ENCODE measurements at regions not wholly inside any gene's neighbourhood (a gene's known extent, or its start where the extent isn't known, plus 50 kb on each side); places are given as distances from the start of the nearest gene placed in this dataset.

DNA sequence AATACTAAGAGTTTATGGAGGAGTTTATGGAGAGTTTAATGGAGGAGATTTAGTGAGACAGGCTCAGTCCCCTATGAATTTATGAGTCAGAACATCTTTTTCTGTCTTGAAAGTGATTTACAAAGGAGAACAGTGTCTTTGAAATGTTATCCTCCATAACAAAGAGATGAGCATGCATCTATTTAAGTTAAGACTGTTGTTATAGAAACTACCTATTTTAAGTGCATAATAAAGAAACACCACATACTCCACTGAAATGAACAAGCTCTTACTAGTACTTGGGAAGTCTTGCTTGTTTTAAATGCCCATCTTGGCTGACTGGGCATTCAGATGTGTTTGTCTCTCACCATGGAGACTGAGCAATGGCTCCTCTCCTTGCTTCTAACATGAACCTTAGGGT lies 118.7 kb upstream of the ACP3 start:
- no peak for TF ChIP-seq CTCF (IDR thresholded peaks at IDR 0.05; ENCODE audit: control extremely low read depth, extremely low read depth, low read depth, missing control alignments)
- DNase-seq (ENCODE audit: extremely low spot score): no peak
- ChIA-PET CTCF (no interaction called here), POLR2A (no interaction called here)

- DNase-seq (ENCODE audit: extremely low spot score): no peak
- no peak for TF ChIP-seq CTCF (IDR thresholded peaks at IDR 0.05; ENCODE audit: control extremely low read depth, extremely low read depth, low read depth, missing control alignments)
- CTCF ChIA-PET: no interaction called here
- POLR2A ChIA-PET: no interaction called here
Observed at GRCh38 chr3:132199451-132199850, 117.8 kb upstream of the ACP3 start.

DNA sequence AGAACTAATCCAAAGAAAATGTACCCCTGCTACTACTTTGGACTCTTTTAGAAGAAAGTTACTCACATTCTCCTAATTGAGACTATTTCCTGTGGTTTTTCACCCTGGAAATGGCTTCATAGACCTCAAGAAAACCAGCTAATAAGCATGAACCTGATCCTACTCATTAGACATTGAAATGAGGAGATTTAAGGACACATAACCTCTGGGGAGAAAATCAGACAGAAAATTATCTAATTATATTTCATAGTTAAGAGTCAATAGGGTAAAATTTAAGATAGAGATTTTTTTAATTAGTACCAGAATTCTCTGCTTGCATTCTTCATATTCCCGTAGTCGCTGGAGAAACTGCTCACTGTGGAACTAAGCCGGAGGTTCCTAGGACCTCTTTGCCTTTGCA lies 114.6 kb upstream of the ACP3 start:
- TF ChIP-seq CTCF (IDR thresholded peaks at IDR 0.05; ENCODE audit: control extremely low read depth, extremely low read depth, low read depth, missing control alignments): no peak
- ChIA-PET CTCF (no interaction called here), POLR2A (no interaction called here)
- no peak for DNase-seq (ENCODE audit: extremely low spot score)

DNA sequence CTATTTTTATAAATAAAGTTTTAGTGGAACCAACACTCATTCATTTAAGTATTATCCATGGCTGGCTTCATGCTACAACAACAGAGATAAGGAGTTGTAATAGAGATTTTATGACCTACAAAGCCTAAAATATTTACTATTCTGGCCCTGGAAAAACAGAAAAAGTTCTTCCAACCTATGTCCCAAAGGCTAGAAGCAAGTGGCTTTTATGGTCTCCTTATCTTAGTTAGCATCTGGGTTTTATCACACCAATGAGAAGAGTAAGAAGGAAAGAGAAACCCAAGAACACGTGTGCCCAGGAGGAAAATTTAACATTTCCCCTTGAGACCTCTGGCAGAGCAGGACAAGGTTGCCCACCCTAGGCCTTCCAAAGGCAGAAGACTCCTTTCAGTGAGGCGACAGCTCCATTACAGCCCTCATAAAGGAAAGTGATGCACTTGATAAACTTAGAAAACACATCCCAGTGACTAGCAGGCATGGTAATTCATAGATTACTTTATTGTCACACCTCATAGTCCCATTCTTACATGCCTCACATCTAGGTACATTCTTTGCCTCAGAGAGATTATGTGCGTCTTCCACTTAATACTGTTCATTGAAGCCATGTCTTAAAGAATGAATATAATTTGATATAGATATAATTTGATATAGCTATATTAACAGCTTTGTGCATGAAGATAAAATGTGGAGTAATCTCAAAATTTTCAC lies 113.2 kb upstream of the ACP3 start:
- CTCF ChIA-PET: interaction anchor here (1.2 kb wide), 1 partner anchor 20 kb away, joined by 4 read pairs; no protein-coding TSS in a partner anchor
- no peak for TF ChIP-seq CTCF (IDR thresholded peaks at IDR 0.05; ENCODE audit: control extremely low read depth, extremely low read depth, low read depth, missing control alignments)
- POLR2A ChIA-PET: no interaction called here
- no peak for DNase-seq (ENCODE audit: extremely low spot score)

GRCh38 chr3:132205609-132206008 lies 111.6 kb upstream of the ACP3 start:
- no peak for TF ChIP-seq CTCF (IDR thresholded peaks at IDR 0.05; ENCODE audit: control extremely low read depth, extremely low read depth, low read depth, missing control alignments)
- ChIA-PET POLR2A (no interaction called here), CTCF (no interaction called here)
- DNase-seq (ENCODE audit: extremely low spot score): no peak

- TF ChIP-seq CTCF (IDR thresholded peaks at IDR 0.05; ENCODE audit: control extremely low read depth, extremely low read depth, low read depth, missing control alignments): no peak
- no peak for DNase-seq (ENCODE audit: extremely low spot score)
- ChIA-PET POLR2A (no interaction called here), CTCF (interaction anchor here (1.0 to 2.4 kb wide), 7 partner anchors 11 to 1177 kb away, joined by 3 to 12 read pairs (median 5); no protein-coding TSS in a partner anchor)
Observed at GRCh38 chr3:132209855-132210254, 107.4 kb upstream of the ACP3 start.
